Left ventricle myocardium inferior (tissue), 1 donor: ENCODE measurements at regions not wholly inside any gene's neighbourhood (a gene's known extent, or its start where the extent isn't known, plus 50 kb on each side); places are given as distances from the start of the nearest gene placed in this dataset.
A peak's percentile ranks its signal among the peaks of the same experiment; 100 is the strongest.

Source experiments
- DNase-seq: peaks from one replicate; pipeline ENCODE4 v3.0.0-alpha.2; 2020
- H3K27ac ChIP-seq: fragments of 200-600 bp; replicated peaks from 2 replicates; pipeline ENCODE4 v1.8.0; 2021
- H3K27me3 ChIP-seq: fragments of 200-600 bp; 2 replicates; pipeline ENCODE4 v1.8.0; 2021; ENCODE audit warnings: low read depth
- H3K36me3 ChIP-seq: fragments of 200-600 bp; 2 replicates; pipeline ENCODE4 v1.8.0; 2021
- H3K4me1 ChIP-seq: fragments of 200-600 bp; 2 replicates; pipeline ENCODE4 v1.8.0; 2021
- H3K4me3 ChIP-seq: fragments of 200-600 bp; 2 replicates; pipeline ENCODE4 v1.8.0; 2021; ENCODE audit warnings: mild to moderate bottlenecking, moderate library complexity
- H3K9me3 ChIP-seq: fragments of 200-600 bp; replicated peaks from 2 replicates; pipeline ENCODE4 v1.8.0; 2021
- CTCF ChIP-seq: fragments of 200-600 bp; IDR thresholded peaks from 2 replicates; pipeline ENCODE4 v1.8.0; 2021; ENCODE audit warnings: antibody characterized with exemption, mild to moderate bottlenecking, borderline replicate concordance
- intact Hi-C: fragments of 100-400 bp; cut with micrococcal nuclease; formaldehyde crosslinking; loops from one replicate; pipeline ENCODE4 v1.11.0; 2022
- donor health status: DM: no; HTN: yes; CAD: no; lungs with severe emphysema.

- Histone ChIP-seq H3K4me1 (peaks cover 87% of the 10 kb centered on the region), H3K4me3 (no peak overlapping the region), H3K27ac (peak overlapping the region; percentile 74), H3K36me3 (peaks cover 23% of the 10 kb centered on the region), H3K9me3 (no peaks in the 10 kb centered on the region), H3K27me3 (no peaks in the 10 kb centered on the region)
- TF ChIP-seq CTCF, result no peak
- intact Hi-C loops, result no loop called here
- no peak for DNase-seq
Measured at GRCh38 chr12:124489915-124490583, 77.4 kb downstream of the NCOR2 start.

GRCh38 chr12:124489220-124489619, 78.2 kb downstream of the NCOR2 start:
- Histone ChIP-seq H3K9me3 (no peaks in the 10 kb centered on the region), H3K27ac (peak overlapping the region; percentile 59), H3K27me3 (no peaks in the 10 kb centered on the region), H3K4me3 (no peak overlapping the region), H3K36me3 (peaks cover 22% of the 10 kb centered on the region), H3K4me1 (peaks cover 78% of the 10 kb centered on the region)
- no peak for TF ChIP-seq CTCF
- intact Hi-C loops, result no loop called here
- DNase-seq, result no peak

GRCh38 chr12:124488520-124488919, 78.9 kb downstream of the NCOR2 start:
- no peaks in the 10 kb centered on the region for H3K27me3 ChIP-seq
- peak; percentile 22 for DNase-seq
- no peak for TF ChIP-seq CTCF
- peaks cover 22% of the 10 kb centered on the region for H3K36me3 ChIP-seq
- peaks cover 71% of the 10 kb centered on the region for H3K4me1 ChIP-seq
- intact Hi-C loops, result no loop called here
- H3K4me3 ChIP-seq, result no peak overlapping the region
- peak overlapping the region; percentile 59 for H3K27ac ChIP-seq
- H3K9me3 ChIP-seq, result no peaks in the 10 kb centered on the region

GRCh38 chr12:124487834-124488165, 79.6 kb downstream of the NCOR2 start:
- intact Hi-C loops, result no loop called here
- no peak for DNase-seq

GRCh38 chr12:124487066-124487833, 80.2 kb downstream of the NCOR2 start:
- TF ChIP-seq CTCF, result no peak
- no peak overlapping the region for H3K4me3 ChIP-seq
- intact Hi-C loops, result no loop called here
- peaks cover 64% of the 10 kb centered on the region for H3K4me1 ChIP-seq
- DNase-seq, result peak; percentile 61
- peak overlapping the region; percentile 59 for H3K27ac ChIP-seq
- no peaks in the 10 kb centered on the region for H3K9me3 ChIP-seq
- no peaks in the 10 kb centered on the region for H3K27me3 ChIP-seq
- H3K36me3 ChIP-seq, result peaks cover 35% of the 10 kb centered on the region

More at GRCh38 chr12:124487834-124488165, 79.6 kb downstream of the NCOR2 start:
- Histone ChIP-seq H3K4me1 (peaks cover 64% of the 10 kb centered on the region), H3K4me3 (no peak overlapping the region), H3K36me3 (peaks cover 29% of the 10 kb centered on the region), H3K27ac (peak overlapping the region; percentile 59), H3K9me3 (no peaks in the 10 kb centered on the region), H3K27me3 (no peaks in the 10 kb centered on the region)
- TF ChIP-seq CTCF, result no peak
